Psoas muscle (tissue), 7 donors: ENCODE measurements at regions not wholly inside any gene's neighbourhood (a gene's known extent, or its start where the extent isn't known, plus 50 kb on each side); places are given as distances from the start of the nearest gene placed in this dataset.
"Not testable (repeated sequence)": the region's sequence is repeated elsewhere in the genome, so short reads cannot be mapped to it uniquely, and the experiment has no call there.

Experiments used
- ATAC-seq, 4 donors: fragments of 200-7000 bp; cut with Tn5 transposase; one replicate each; pipeline ENCODE4 v1.9.1; 2020; ENCODE audit warnings: moderate library complexity in 3 of 4, mild to moderate bottlenecking in 2 of 4
- DNase-seq, 2 donors: peaks; one replicate each; pipeline ENCODE4 v3.0.0-alpha.2; 2020
- H3K27ac ChIP-seq: fragments of 200-600 bp; one replicate; pipeline ENCODE4 v1.8.0; 2022
- H3K27me3 ChIP-seq, 3 donors: fragments of 200-600 bp in 1 of 3; one replicate each; pipeline versions ENCODE4 v1.6.1 to v1.8.0; 2013 to 2022; ENCODE audit warnings: low read length in 2 of 3, mild to moderate bottlenecking in 2 of 3, moderate library complexity in 1 of 3; ENCODE audit not compliant: insufficient read depth in 3 of 3
- H3K36me3 ChIP-seq, 2 donors: fragments of 200-600 bp in 1 of 2; one replicate each; pipeline versions ENCODE4 v1.6.1 to v1.8.0; 2013 to 2022; ENCODE audit warnings: low read depth in 1 of 2, mild to moderate bottlenecking in 1 of 2, moderate library complexity in 1 of 2; ENCODE audit not compliant: insufficient read depth in 1 of 2
- H3K4me1 ChIP-seq: fragments of 200-600 bp; one replicate; pipeline ENCODE4 v1.8.0; 2022
- H3K4me3 ChIP-seq: fragments of 200-600 bp; one replicate; pipeline ENCODE4 v1.8.0; 2022; ENCODE audit warnings: mild to moderate bottlenecking
- H3K9me3 ChIP-seq: fragments of 200-600 bp; one replicate; pipeline ENCODE4 v1.8.0; 2022
- WGBS, 3 donors: extraction: QIAGEN DNeasy Blood & Tissue Kit; methylation state at CpG; one replicate each; pipeline versions ENCODE4 v1.1.6 to v1.1.7; 2013; 5-methylcytosine and 5-hydroxymethylcytosine counted together
- intact Hi-C, 2 donors: fragments of 100-400 bp; cut with DNase I; formaldehyde crosslinking; loops; one replicate each; pipeline versions ENCODE4 v1.11.0 to v1.14.2; 2022
- TF ChIP-seq, protein P1 (sequence below): fragments of 200-600 bp; IDR thresholded peaks from one replicate; pipeline ENCODE4 v1.8.0; 2022; ENCODE audit warnings: antibody characterized with exemption
- donor health status: healthy with polysubstance abuse.
- donor health status: DM: no; HTN: no; CAD: no; lungs with moderate emphysema.
- donor health status: Bipolar disorder and iron deficiency.
- donor health status: healthy.
- donor health status: DM: yes; HTN: yes; CAD: no.
- donor health status: DM: no; HTN: no; CAD: no.
- donor health status: DM: yes; HTN: yes; CAD: no.

- no peak for DNase-seq
- no peaks in the 10 kb centered on the region for H3K36me3 ChIP-seq
- no peak overlapping the region for H3K4me3 ChIP-seq
- 20 to 38% (median 24%) methylated on average over 1 of the region's 1 CpG for WGBS, 3 donors
- no peaks in the 10 kb centered on the region for H3K9me3 ChIP-seq
- TF ChIP-seq, protein P1, sequence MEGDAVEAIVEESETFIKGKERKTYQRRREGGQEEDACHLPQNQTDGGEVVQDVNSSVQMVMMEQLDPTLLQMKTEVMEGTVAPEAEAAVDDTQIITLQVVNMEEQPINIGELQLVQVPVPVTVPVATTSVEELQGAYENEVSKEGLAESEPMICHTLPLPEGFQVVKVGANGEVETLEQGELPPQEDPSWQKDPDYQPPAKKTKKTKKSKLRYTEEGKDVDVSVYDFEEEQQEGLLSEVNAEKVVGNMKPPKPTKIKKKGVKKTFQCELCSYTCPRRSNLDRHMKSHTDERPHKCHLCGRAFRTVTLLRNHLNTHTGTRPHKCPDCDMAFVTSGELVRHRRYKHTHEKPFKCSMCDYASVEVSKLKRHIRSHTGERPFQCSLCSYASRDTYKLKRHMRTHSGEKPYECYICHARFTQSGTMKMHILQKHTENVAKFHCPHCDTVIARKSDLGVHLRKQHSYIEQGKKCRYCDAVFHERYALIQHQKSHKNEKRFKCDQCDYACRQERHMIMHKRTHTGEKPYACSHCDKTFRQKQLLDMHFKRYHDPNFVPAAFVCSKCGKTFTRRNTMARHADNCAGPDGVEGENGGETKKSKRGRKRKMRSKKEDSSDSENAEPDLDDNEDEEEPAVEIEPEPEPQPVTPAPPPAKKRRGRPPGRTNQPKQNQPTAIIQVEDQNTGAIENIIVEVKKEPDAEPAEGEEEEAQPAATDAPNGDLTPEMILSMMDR: no peak
- intact Hi-C loops: no loop called here
- H3K27ac ChIP-seq: no peak overlapping the region
- ATAC-seq: no peak
- H3K27me3 ChIP-seq: no peaks in the 10 kb centered on the region
- H3K4me1 ChIP-seq: no peaks in the 10 kb centered on the region
Measured at GRCh38 chr18:6537475-6537874, 122.8 kb upstream of the L3MBTL4 start.

GRCh38 chr18:6541131-6541679 is 126.5 kb upstream of the L3MBTL4 start:
- H3K27ac ChIP-seq, H3K27me3 ChIP-seq, DNase-seq, H3K4me3 ChIP-seq, H3K9me3 ChIP-seq, ATAC-seq, H3K36me3 ChIP-seq, H3K4me1 ChIP-seq: not testable (repeated sequence)
- 31 to 45% (median 34%) methylated on average over 6 of the region's 6 CpGs for WGBS, 3 donors
- intact Hi-C loops: loop anchor here (5.0 to 10.0 kb wide), 3 partner anchors 184 to 346 kb away; partner anchors contain the start of gene ARHGAP28 (in 2 of the 2)

- intact Hi-C loops: loop anchor here (2.0 to 10.0 kb wide), 4 partner anchors 183 to 345 kb away; partner anchors contain the start of gene ARHGAP28 (in 2 of the 2)
- H3K4me3 ChIP-seq: no peak overlapping the region
- H3K36me3 ChIP-seq: no peaks in the 10 kb centered on the region
- TF ChIP-seq, protein P1: no peak
- DNase-seq: no peak
- WGBS, 3 donors: 76 to 84% (median 80%) methylated on average over 5 of the region's 5 CpGs
- H3K4me1 ChIP-seq: peaks cover 9% of the 10 kb centered on the region
- no peaks in the 10 kb centered on the region for H3K27me3 ChIP-seq
- H3K9me3 ChIP-seq: no peaks in the 10 kb centered on the region
- ATAC-seq: no peak
- H3K27ac ChIP-seq: no peak overlapping the region
Measured at GRCh38 chr18:6542296-6542695, 127.6 kb upstream of the L3MBTL4 start.

GRCh38 chr18:6543330-6543908 is 128.7 kb upstream of the L3MBTL4 start:
- Histone ChIP-seq H3K36me3 (no peaks in the 10 kb centered on the region), H3K4me3 (no peak overlapping the region), H3K9me3 (no peaks in the 10 kb centered on the region), H3K4me1 (peaks cover 9% of the 10 kb centered on the region), H3K27ac (no peak overlapping the region), H3K27me3 (no peaks in the 10 kb centered on the region)
- TF ChIP-seq, protein P1: peak; percentile 66
- intact Hi-C loops: loop anchor here (2.0 to 10.0 kb wide), 4 partner anchors 181 to 344 kb away; partner anchors contain the start of gene ARHGAP28 (in 2 of the 2)
- peak in 2 of 4 donors; percentile 32 to 67 for ATAC-seq
- no peak for DNase-seq
- WGBS, 3 donors: 35 to 43% (median 38%) methylated on average over 8 of the region's 8 CpGs

GRCh38 chr18:6546229-6546628 is 131.5 kb upstream of the L3MBTL4 start:
- DNase-seq (no peak), ATAC-seq (peak in 3 of 4 donors; percentile 45 to 71 (median 64))
- WGBS, 3 donors: 15 to 26% (median 16%) methylated on average over 4 of the region's 4 CpGs
- Histone ChIP-seq H3K27ac (peak overlapping the region; percentile 10), H3K9me3 (no peaks in the 10 kb centered on the region), H3K27me3 (no peaks in the 10 kb centered on the region), H3K4me1 (peaks cover 9% of the 10 kb centered on the region), H3K36me3 (no peaks in the 10 kb centered on the region), H3K4me3 (no peak overlapping the region)
- TF ChIP-seq, protein P1: no peak
- intact Hi-C loops: loop anchor here in 1 of 2 donors (10.0 kb wide), 1 partner anchor 179 kb away; the partner anchor contains the start of gene ARHGAP28
